Endothelial cell of umbilical vein (primary cell): ENCODE measurements at regions not wholly inside any gene's neighbourhood (a gene's known extent, or its start where the extent isn't known, plus 50 kb on each side); places are given as distances from the start of the nearest gene placed in this dataset.

Experiments used
- BruUV-seq: library from RNA; stranded (reverse); fragments of 400-500 nt; replicated peaks from 2 replicates; lab custom pipeline; 2021; lab: Mats Ljungman, UMichigan
- CTCF ChIA-PET: fragments of 300-600, 350-600 bp; sonication (Branson Sonifier 250); formaldehyde crosslinking; loops from one replicate; lab custom pipeline; 2021; ENCODE audit warnings: antibody characterized with exemption, inconsistent platforms; lab: Charles Lee
- POLR2A ChIA-PET: fragments of 300-600, 350-600 bp; sonication (Branson Sonifier 250); formaldehyde crosslinking; loops from one replicate; lab custom pipeline; 2021; ENCODE audit warnings: antibody characterized with exemption, inconsistent platforms; lab: Charles Lee
- DNase-seq: peaks from one replicate; pipeline ENCODE4 v3.0.0-alpha.2; 2011; ENCODE audit warnings: low read depth, low spot score
- FAIRE-seq: peaks from 2 replicates; lab custom pipeline; 2011; peaks lifted over from hg19 to GRCh38; lab: Jason Lieb, UNC
- H2AFZ ChIP-seq: 2 replicates; pipeline ENCODE4 v1.6.0; 2012; ENCODE audit warnings: low read depth, low read length, control low read depth, inconsistent platforms
- H3K27ac ChIP-seq: 2 replicates; pipeline ENCODE4 v1.5.1; 2011; ENCODE audit warnings: low read depth, mild to moderate bottlenecking, control low read depth, low read length, moderate library complexity; ENCODE audit not compliant: insufficient read depth
- H3K27me3 ChIP-seq, 2 experiments: 2 replicates each; pipeline versions ENCODE4 v1.6.0 to v1.6.1; 2011; ENCODE audit warnings: low read length in 2 of 2, mixed read lengths in 1 of 2; ENCODE audit not compliant: control insufficient read depth in 2 of 2, insufficient read depth in 2 of 2
- H3K36me3 ChIP-seq, 2 experiments: 2 replicates in 1 of 2; 3 replicates in 1 of 2; pipeline ENCODE4 v1.5.1; 2011; ENCODE audit warnings: low read length in 2 of 2, mild to moderate bottlenecking in 1 of 2, moderate library complexity in 1 of 2; ENCODE audit not compliant: control insufficient read depth in 2 of 2, insufficient read depth in 2 of 2; ENCODE audit errors: extremely low read depth in 1 of 2
- H3K4me1 ChIP-seq: 3 replicates; pipeline ENCODE4 v1.5.1; 2011; ENCODE audit warnings: mild to moderate bottlenecking, low read length; ENCODE audit not compliant: control insufficient read depth, insufficient read depth; ENCODE audit errors: extremely low read depth
- H3K4me2 ChIP-seq: 2 replicates; pipeline ENCODE4 v1.6.1; 2011; ENCODE audit warnings: low read length, control low read depth, mixed read lengths; ENCODE audit not compliant: insufficient read depth
- H3K4me3 ChIP-seq, 3 experiments: fragments of 200-600 bp in 1 of 3; sonication (generic), shearing (Covaris generic) in 1 of 3; replicated peaks in 1 of 3; 2 replicates each; pipeline ENCODE4 v1.5.1; 2011 to 2016; ENCODE audit warnings: control low read depth in 3 of 3, low read length in 3 of 3, mild to moderate bottlenecking in 2 of 3, inconsistent platforms in 1 of 3, low read depth in 1 of 3, moderate library complexity in 1 of 3; ENCODE audit not compliant: insufficient read depth in 1 of 3
- H3K79me2 ChIP-seq: 2 replicates; pipeline ENCODE4 v1.6.0; 2012; ENCODE audit warnings: low read length, inconsistent platforms; ENCODE audit not compliant: control insufficient read depth, insufficient read depth
- H3K9ac ChIP-seq: replicated peaks from 2 replicates; pipeline ENCODE3; 2011; ENCODE audit warnings: low read length, control low read depth; ENCODE audit not compliant: insufficient read depth; ENCODE audit errors: extremely low read depth
- H3K9me1 ChIP-seq: replicated peaks from 3 replicates; pipeline ENCODE4 v1.6.0; 2011; ENCODE audit warnings: mild to moderate bottlenecking, low read length; ENCODE audit not compliant: control insufficient read depth, insufficient read depth; ENCODE audit errors: extremely low read depth
- H3K9me3 ChIP-seq: replicated peaks from 2 replicates; pipeline ENCODE4 v1.5.1; 2012; ENCODE audit warnings: low read length, inconsistent platforms; ENCODE audit not compliant: control insufficient read depth, insufficient read depth
- H4K20me1 ChIP-seq: replicated peaks from 2 replicates; pipeline ENCODE3; 2011; ENCODE audit warnings: mild to moderate bottlenecking, low read length; ENCODE audit not compliant: control insufficient read depth, insufficient read depth; ENCODE audit errors: extremely low read depth
- CTCF ChIP-seq, 2 donors: IDR thresholded peaks; 1 replicate in 1 of 2; 2 replicates in 1 of 2; pipeline ENCODE4 v1.5.1; 2011; ENCODE audit warnings: low read length in 2 of 2, mild to moderate bottlenecking in 2 of 2, moderate library complexity in 2 of 2, control low read depth in 1 of 2, inconsistent platforms in 1 of 2, low read depth in 1 of 2; ENCODE audit not compliant: insufficient read depth in 1 of 2; ENCODE audit errors: extremely low read depth in 1 of 2
- EZH2 ChIP-seq: IDR thresholded peaks from 2 replicates; pipeline ENCODE4 v1.6.1; 2012; ENCODE audit warnings: borderline replicate concordance, low read depth, mild to moderate bottlenecking, moderate library complexity, low read length, inconsistent platforms; ENCODE audit not compliant: severe bottlenecking
- FOS ChIP-seq: IDR thresholded peaks from 2 replicates; pipeline ENCODE4 v1.6.1; 2011; ENCODE audit warnings: mild to moderate bottlenecking, low read length, moderate library complexity, borderline replicate concordance; ENCODE audit not compliant: insufficient read depth
- GATA2 ChIP-seq: IDR thresholded peaks from 2 replicates; pipeline ENCODE4 v1.7.0; 2011; ENCODE audit warnings: low read depth, mild to moderate bottlenecking, moderate library complexity, mixed read lengths, low read length; ENCODE audit not compliant: insufficient read length, insufficient read depth
- JUN ChIP-seq: IDR thresholded peaks from 2 replicates; pipeline ENCODE4 v1.6.1; 2011; ENCODE audit warnings: borderline replicate concordance, low read depth; ENCODE audit not compliant: insufficient read length, insufficient read depth
- MAX ChIP-seq: IDR thresholded peaks from 2 replicates; pipeline ENCODE4 v1.6.1; 2011; ENCODE audit not compliant: insufficient read depth, insufficient read length
- MYC ChIP-seq: IDR thresholded peaks from one replicate; pipeline ENCODE4 v1.6.1; 2011; ENCODE audit warnings: mild to moderate bottlenecking, low read depth, low read length
- POLR2A ChIP-seq: IDR thresholded peaks from 2 replicates; pipeline ENCODE4 v1.6.1; 2012; ENCODE audit warnings: low read depth, mild to moderate bottlenecking, control low read depth, low read length
- POLR2AphosphoS5 ChIP-seq: IDR thresholded peaks from 2 replicates; pipeline ENCODE4 v1.6.1; 2012; ENCODE audit warnings: low read depth, mild to moderate bottlenecking, control low read depth, low read length, moderate library complexity; ENCODE audit not compliant: insufficient read depth
- dilution Hi-C: fragments of 300-500 bp; cut with MboI; formaldehyde crosslinking; loops from one replicate; pipeline ENCODE4 v1.15.0; 2019; ENCODE audit warnings: low sequenced_read_pairs; ENCODE audit not compliant: extremely low pct_ligation_motif_present
- intact Hi-C: fragments of 100-400 bp; cut with micrococcal nuclease; formaldehyde crosslinking; loops from one replicate; pipeline ENCODE4 v1.10.0; 2022

- Histone ChIP-seq H3K79me2 (no peaks in the 10 kb centered on the region), H3K9ac (no peak overlapping the region), H2AFZ (no peak overlapping the region), H4K20me1 (no peaks in the 10 kb centered on the region), H3K4me3 (no peak overlapping the region), H3K4me1 (no peaks in the 10 kb centered on the region), H3K4me2 (no peak overlapping the region), H3K27ac (no peak overlapping the region), H3K36me3 (no peaks in the 10 kb centered on the region), H3K9me3 (no peaks in the 10 kb centered on the region), H3K9me1 (no peaks in the 10 kb centered on the region), H3K27me3 (peaks cover 1 to 2% of the 10 kb centered on the region in 2 experiments)
- ChIA-PET POLR2A (no interaction called here), CTCF (interaction anchor here (1.2 to 2.2 kb wide), 5 partner anchors 8 to 742 kb away, joined by 3 to 7 read pairs (median 5); no protein-coding TSS in a partner anchor)
- BruUV-seq: no TSS peak
- dilution Hi-C loops: no loop called here
- TF ChIP-seq JUN: no peak
- no peak for TF ChIP-seq FOS
- no peak for TF ChIP-seq POLR2A
- TF ChIP-seq GATA2: no peak
- no peak for TF ChIP-seq CTCF (IDR thresholded peaks at IDR 0.05; ENCODE audit: extremely low read depth in 1 of 2, insufficient read depth in 1 of 2, low read depth in 1 of 2, low read length in 2 of 2)
- no peak for TF ChIP-seq MAX
- TF ChIP-seq MYC: no peak
- TF ChIP-seq POLR2AphosphoS5: no peak
- TF ChIP-seq EZH2: no peak
- FAIRE-seq: no peak
- intact Hi-C loops: no loop called here
- DNase-seq: no peak
Observed at GRCh38 chr14:53606203-53606602, 350.4 kb downstream of the BMP4 start.
